NB4 (cell line): ENCODE measurements at regions not wholly inside any gene's neighbourhood (a gene's known extent, or its start where the extent isn't known, plus 50 kb on each side); places are given as distances from the start of the nearest gene placed in this dataset.
"Not testable (repeated sequence)": the region's sequence is repeated elsewhere in the genome, so short reads cannot be mapped to it uniquely, and the experiment has no call there.

Source experiments
- MYC ChIP-seq: IDR thresholded peaks from 2 replicates; pipeline ENCODE4 v1.6.1; 2011; ENCODE audit warnings: low read depth, low read length
- POLR2A ChIP-seq: IDR thresholded peaks from 2 replicates; pipeline ENCODE4 v1.6.1; 2011; ENCODE audit warnings: mild to moderate bottlenecking; ENCODE audit not compliant: insufficient read length; ENCODE audit errors: extremely low read depth
- TF ChIP-seq, protein P1 (sequence below): IDR thresholded peaks from one replicate; pipeline ENCODE4 v1.5.1; 2012; ENCODE audit warnings: low read depth, low read length
- TF ChIP-seq, protein P2 (sequence below): IDR thresholded peaks from 2 replicates; pipeline ENCODE4 v1.6.1; 2011; ENCODE audit warnings: low read depth, low read length

DNA sequence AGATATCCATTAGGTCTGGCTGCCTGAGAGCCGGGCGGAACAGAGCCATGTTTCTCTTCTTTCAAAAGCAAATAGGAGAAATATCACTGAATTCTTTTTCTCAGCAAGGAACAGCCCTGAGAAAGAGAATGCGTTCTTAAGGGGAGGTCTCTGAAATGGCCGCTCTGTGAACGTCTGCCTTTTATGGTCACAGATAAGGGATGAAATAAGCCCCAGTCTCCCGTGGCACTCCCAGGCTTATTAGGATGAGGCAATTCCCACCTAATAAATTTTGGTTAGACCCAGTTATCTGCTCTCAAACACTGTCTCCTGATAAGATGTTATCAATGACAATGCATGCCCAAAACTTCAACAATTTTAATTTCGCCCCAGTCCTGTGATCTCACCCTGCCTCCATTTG, 133.4 kb upstream of the KCNJ18 start:
- TF ChIP-seq, protein P1, sequence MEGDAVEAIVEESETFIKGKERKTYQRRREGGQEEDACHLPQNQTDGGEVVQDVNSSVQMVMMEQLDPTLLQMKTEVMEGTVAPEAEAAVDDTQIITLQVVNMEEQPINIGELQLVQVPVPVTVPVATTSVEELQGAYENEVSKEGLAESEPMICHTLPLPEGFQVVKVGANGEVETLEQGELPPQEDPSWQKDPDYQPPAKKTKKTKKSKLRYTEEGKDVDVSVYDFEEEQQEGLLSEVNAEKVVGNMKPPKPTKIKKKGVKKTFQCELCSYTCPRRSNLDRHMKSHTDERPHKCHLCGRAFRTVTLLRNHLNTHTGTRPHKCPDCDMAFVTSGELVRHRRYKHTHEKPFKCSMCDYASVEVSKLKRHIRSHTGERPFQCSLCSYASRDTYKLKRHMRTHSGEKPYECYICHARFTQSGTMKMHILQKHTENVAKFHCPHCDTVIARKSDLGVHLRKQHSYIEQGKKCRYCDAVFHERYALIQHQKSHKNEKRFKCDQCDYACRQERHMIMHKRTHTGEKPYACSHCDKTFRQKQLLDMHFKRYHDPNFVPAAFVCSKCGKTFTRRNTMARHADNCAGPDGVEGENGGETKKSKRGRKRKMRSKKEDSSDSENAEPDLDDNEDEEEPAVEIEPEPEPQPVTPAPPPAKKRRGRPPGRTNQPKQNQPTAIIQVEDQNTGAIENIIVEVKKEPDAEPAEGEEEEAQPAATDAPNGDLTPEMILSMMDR, result not testable (repeated sequence)
- TF ChIP-seq POLR2A, MYC: not testable (repeated sequence)
- TF ChIP-seq, protein P2, sequence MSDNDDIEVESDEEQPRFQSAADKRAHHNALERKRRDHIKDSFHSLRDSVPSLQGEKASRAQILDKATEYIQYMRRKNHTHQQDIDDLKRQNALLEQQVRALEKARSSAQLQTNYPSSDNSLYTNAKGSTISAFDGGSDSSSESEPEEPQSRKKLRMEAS, result not testable (repeated sequence)
